ENCODE measurements at regions not wholly inside any gene's neighbourhood (a gene's known extent, or its start where the extent isn't known, plus 50 kb on each side); places are given as distances from the start of the nearest gene placed in this dataset.

GRCh38 chr2:238727585-238728329 is 120.1 kb upstream of the TWIST2 start:
- DNase-seq: no peak

DNA sequence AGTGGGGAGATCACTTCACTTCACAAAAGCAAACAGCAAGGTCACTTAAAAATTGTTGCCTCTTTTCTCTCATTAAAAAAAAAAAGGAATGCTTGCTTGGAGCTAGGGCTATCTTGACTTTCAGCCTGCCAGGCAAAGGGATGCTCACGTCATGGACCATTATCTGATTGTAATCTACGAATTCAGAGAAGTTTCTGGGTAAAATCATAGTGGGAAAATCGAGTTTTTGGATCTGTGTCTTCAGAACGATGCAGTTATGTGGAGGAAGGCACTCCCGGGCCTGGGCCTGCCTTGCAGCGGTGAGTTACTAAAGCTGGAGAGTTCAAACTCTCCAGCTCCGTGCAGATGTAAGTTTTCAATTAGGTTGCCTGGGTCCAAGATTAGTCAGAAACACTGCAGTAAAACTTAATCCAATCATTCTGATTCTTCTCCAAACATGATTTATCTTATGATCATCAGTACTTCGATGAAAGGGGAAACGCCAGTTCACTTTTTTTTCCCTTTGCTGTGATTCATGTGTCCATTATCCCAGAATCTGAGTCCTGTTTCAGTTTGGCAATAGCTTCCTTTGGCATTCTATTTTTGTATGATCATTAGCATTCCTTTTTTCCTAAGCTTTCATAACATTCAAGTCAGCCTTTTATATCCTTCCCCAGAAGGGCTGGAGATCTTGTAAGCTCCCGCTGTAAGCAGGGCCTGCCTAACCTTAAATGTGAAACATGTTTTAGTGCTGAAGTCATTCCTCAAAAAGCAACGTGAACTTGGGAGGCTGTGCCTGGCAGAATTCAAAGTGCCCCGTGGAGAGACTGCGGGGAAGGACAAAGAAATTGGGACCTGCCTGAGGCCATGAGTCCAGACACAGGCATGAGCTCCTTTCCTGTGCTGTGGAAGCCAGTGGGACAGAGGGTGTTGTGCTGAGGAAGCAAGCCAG is 119.3 kb upstream of the TWIST2 start:
- DNase-seq: no peak

DNA sequence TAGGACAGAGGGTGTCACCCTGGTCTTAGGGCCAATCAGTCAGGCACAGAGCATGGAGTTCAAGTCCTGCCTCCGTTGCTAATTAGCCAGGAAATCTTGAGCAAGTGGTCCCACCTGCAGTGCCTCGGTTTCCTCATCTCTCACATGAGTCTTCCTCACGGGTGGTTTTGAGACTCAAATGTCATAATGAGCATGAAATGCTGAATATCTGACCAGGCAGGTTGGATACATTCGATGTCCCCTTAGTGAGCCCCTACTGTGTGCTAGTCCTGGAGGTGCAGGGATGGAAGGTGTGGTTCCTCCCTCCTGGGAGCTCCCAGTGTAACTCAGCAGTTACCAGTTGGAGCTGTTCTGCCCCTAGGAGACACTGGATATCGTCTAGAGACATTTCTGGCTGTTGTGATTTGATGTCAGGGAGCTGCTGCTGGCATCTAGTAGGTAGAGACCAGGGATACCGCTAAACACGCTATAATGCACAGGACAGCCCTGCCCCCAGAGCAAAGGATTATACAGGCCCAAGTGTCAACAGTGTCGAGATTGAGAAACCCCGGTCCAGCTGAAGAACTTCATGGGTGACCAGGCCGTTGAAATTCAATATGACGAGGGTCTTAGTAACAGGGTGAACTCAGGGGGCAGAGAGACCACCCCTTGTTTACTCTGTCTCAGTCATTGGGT is 118.5 kb upstream of the TWIST2 start:
- DNase-seq: no peak

- DNase-seq: no peak
These were observed 117.8 kb upstream of the TWIST2 start for GRCh38 chr2:238730001-238730669.

DNA sequence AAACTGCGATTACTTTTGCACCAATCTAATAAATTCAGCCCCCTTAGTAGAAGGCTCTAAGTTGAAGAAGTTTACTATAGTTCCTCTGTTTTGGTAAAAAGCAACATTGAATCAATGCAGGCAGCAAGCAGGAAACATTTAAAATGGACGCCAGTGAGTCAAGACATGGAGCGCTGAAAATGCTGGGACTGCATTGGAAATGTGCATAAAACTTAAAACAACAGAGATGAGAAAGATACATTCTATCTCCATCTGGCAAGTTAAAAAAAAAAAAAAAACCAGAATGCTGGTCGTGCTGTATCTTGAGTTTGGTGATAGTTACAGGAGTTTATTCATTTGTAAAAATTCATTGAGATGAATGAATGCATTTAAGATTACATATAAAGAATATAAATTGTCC is 117.0 kb upstream of the TWIST2 start:
- DNase-seq: no peak

GRCh38 chr2:238731961-238732360 is 115.9 kb upstream of the TWIST2 start:
- DNase-seq: no peak

- no peak for DNase-seq
These were observed 109.0 kb upstream of the TWIST2 start for GRCh38 chr2:238738917-238739316.

DNA sequence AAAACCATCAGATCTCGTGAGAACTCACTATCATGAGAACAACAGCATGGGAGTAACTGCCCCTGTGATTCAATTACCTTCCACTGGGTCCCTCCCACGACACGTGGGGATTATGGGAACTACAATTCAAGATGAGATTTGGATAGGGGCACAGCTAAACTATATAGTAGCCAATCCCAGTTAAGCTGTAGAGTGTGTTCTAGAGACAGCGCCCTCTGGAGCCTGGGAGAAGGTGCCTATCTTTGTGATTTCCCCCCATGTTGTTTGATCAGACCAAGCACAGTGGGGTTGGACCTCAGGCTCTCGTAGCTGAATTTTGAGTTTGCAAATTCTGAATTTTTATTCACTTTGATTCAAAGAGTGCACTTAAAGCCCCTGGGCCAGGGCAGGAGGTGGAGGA is 108.2 kb upstream of the TWIST2 start:
- no peak for DNase-seq

DNA sequence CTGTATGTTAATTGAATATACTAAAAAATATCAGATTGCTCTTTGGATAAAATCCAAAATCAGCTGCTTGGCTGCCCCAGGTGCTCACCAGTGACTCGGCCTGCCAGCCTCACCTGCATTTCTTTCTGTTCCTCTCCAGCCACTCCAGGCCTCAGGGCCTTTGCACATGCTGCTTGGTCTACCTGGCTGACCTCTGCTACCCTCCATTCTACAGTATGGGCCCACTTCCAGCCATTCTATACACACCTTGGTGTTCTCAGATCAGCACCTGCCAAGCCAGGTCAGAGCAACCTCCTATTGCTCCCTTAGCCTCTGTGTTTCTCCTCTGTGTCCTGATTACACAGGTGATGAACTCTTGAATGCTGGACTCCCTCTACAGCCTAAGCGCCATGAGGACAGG is 106.6 kb upstream of the TWIST2 start:
- DNase-seq: no peak

- DNase-seq: no peak
These were observed 105.8 kb upstream of the TWIST2 start for GRCh38 chr2:238742066-238742465.

- no peak for DNase-seq
These were observed 105.2 kb upstream of the TWIST2 start for GRCh38 chr2:238742664-238743063.

DNA sequence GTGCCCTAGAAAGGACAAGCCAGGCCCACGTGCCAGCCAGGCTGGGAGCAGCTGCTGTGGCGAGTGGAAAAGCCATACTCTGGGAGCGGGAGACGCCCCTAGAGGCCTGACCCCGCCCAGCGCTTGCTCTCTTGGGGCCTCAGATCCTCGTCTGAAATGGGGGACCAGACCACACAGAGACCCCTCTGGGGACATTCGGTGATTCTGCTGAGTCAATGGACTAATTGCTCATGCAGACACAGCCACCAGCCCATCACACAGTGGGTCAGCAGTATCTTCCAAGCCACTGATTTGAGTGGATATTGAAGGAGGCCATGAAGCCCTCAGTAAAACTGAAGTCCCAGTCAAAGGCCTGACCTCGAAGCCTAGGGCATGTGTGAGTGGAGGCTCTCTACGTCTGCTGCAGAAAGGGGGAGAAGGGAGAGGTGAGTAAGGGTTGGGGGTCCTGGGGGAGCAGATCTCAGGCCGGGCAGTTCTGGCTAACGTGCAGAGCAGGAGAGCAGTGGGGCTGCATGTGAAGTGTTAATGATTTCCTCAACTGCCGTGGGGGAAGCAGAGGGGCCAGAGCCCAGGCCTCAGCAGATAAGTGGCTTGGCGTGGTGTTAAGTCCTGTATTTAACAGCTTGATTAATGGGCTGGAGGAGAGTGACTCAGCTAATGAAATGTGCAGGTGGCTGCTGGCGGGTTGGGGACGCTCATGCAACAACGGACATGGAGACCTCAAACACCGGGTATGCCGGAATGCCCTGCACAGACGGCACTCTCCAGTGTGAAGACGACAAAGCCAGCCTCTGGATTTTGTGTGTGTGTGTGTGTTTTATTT is 104.4 kb upstream of the TWIST2 start:
- DNase-seq: no peak

GRCh38 chr2:238744951-238745350 is 102.9 kb upstream of the TWIST2 start:
- no peak for DNase-seq

GRCh38 chr2:238745997-238746396 is 101.9 kb upstream of the TWIST2 start:
- DNase-seq: no peak

GRCh38 chr2:238747114-238747513 is 100.8 kb upstream of the TWIST2 start:
- no peak for DNase-seq

DNA sequence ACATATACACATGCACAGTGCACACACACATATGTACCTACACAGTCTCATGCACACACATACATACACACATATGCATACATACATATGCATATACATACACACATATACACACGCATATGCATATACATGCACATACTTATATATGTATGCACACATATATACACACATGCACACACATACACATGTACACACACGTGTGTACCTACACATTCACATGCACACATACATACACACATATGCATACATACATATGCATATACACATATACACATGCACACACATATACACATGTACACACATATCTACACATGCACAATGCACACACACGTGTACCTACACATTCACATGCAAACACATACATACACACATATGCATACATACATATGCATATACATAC is 100.3 kb upstream of the TWIST2 start:
- no peak for DNase-seq

DNA sequence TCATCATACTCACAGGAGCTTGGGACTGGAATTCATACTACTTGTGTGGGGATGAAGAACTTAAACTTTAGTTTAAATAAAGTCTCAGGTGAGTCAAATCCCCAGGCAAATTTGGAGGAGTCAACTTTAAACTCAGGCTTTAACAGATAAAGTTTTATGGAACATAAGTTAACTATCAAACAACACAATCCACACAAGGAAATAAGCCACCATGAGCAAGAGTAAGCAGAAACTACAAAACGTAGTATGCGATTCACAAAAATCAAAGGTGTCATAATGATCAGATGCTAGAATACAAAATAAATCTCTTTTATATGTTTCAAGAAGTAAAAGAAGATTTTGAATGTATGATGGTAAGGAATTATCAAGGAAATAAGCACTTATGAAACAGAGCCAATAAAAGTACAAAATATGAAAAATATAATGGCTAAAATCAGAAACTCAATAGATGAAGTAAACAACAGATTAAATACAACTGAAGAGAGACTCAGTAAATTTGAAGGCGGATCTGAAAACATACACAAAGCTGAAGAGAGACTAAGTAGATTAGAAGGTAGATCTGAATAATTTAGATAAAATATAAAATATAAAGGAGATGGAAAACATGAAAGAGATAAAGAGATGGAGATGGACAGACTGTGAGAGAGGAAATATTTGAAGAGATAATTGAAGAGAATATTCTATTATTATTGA is 97.5 kb upstream of the TWIST2 start:
- no peak for DNase-seq

- DNase-seq: no peak
These were observed 93.6 kb upstream of the TWIST2 start for GRCh38 chr2:238754259-238754658.

DNA sequence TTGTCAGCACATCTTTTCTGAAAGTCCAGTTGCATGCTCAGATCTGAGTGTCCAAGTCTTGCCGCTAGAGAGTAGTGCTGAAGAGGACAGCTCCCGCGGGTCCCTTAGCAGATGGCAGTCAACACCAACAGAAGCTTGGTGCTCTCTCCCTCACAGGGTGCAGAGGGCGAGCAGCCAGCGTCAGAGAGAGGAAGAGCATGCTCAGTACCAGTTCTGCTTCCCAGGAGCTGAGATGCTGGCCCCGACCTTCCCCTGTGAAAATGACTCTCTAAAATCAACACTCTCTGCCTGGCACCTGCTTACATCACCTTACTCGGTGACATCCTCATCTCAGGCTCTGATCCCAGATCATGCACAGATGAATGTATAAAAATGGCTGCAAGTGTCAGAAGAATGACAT is 86.0 kb upstream of the TWIST2 start:
- DNase-seq: no peak

- no peak for DNase-seq
These were observed 84.4 kb upstream of the TWIST2 start for GRCh38 chr2:238763471-238763995.

- no peak for DNase-seq
These were observed 82.3 kb upstream of the TWIST2 start for GRCh38 chr2:238765590-238765989.
